KBM-7 (cell line): ENCODE measurements at regions not wholly inside any gene's neighbourhood (a gene's known extent, or its start where the extent isn't known, plus 50 kb on each side); places are given as distances from the start of the nearest gene placed in this dataset.
"Not testable (repeated sequence)": the region's sequence is repeated elsewhere in the genome, so short reads cannot be mapped to it uniquely, and the experiment has no call there.

Source experiments
- DNase-seq: peaks from one replicate; pipeline ENCODE4 v3.0.0-alpha.2; 2015
- in situ Hi-C: fragments of 300-500 bp; cut with MboI; formaldehyde crosslinking; loops from 2 replicates; pipeline ENCODE4 v1.14.3; 2020; ENCODE audit warnings: low sequenced_read_pairs, low pct_unique_long_range_greater_than_20kb, mixed read lengths

- in situ Hi-C loops = no loop called here
- DNase-seq = no peak
These were observed 642.9 kb upstream of the ADARB2 start for GRCh38 chr10:2380218-2380617.

GRCh38 chr10:2367083-2367482 lies 629.8 kb upstream of the ADARB2 start:
- in situ Hi-C loops = no loop called here
- DNase-seq = no peak

GRCh38 chr10:2366264-2366931 lies 629.1 kb upstream of the ADARB2 start:
- DNase-seq = no peak
- in situ Hi-C loops = no loop called here

- in situ Hi-C loops = no loop called here
- DNase-seq = no peak
These were observed 625.0 kb upstream of the ADARB2 start for GRCh38 chr10:2362331-2362730.

- no peak for DNase-seq
- in situ Hi-C loops = no loop called here
These were observed 621.3 kb upstream of the ADARB2 start for GRCh38 chr10:2358586-2358985.

GRCh38 chr10:2356670-2357069 lies 619.3 kb upstream of the ADARB2 start:
- no peak for DNase-seq
- in situ Hi-C loops = no loop called here

- no peak for DNase-seq
These were observed 614.2 kb upstream of the ADARB2 start for GRCh38 chr10:2351566-2351965.

GRCh38 chr10:2342206-2342605 lies 604.9 kb upstream of the ADARB2 start:
- in situ Hi-C loops = no loop called here
- no peak for DNase-seq

More at GRCh38 chr10:2351566-2351965, 614.2 kb upstream of the ADARB2 start:
- in situ Hi-C loops = no loop called here

GRCh38 chr10:2340831-2341647 lies 603.7 kb upstream of the ADARB2 start:
- no peak for DNase-seq

GRCh38 chr10:2335626-2336025 lies 598.3 kb upstream of the ADARB2 start:
- no peak for DNase-seq
- in situ Hi-C loops = no loop called here

More at GRCh38 chr10:2340831-2341647, 603.7 kb upstream of the ADARB2 start:
- in situ Hi-C loops = no loop called here

GRCh38 chr10:2334575-2334974 lies 597.2 kb upstream of the ADARB2 start:
- DNase-seq = no peak
- in situ Hi-C loops = no loop called here

- no peak for DNase-seq
- in situ Hi-C loops = no loop called here
These were observed 591.8 kb upstream of the ADARB2 start for GRCh38 chr10:2329082-2329481.

- no peak for DNase-seq
- in situ Hi-C loops = no loop called here
These were observed 589.1 kb upstream of the ADARB2 start for GRCh38 chr10:2326411-2326810.

GRCh38 chr10:2315045-2315485 lies 577.7 kb upstream of the ADARB2 start:
- in situ Hi-C loops, DNase-seq: not testable (repeated sequence)

GRCh38 chr10:2306081-2306480 lies 568.8 kb upstream of the ADARB2 start:
- no peak for DNase-seq
- in situ Hi-C loops = no loop called here

- DNase-seq = no peak
- in situ Hi-C loops = no loop called here
These were observed 565.8 kb upstream of the ADARB2 start for GRCh38 chr10:2303169-2303568.

GRCh38 chr10:2301227-2301626 lies 563.9 kb upstream of the ADARB2 start:
- in situ Hi-C loops = no loop called here
- DNase-seq = no peak

- no peak for DNase-seq
- in situ Hi-C loops = no loop called here
These were observed 562.9 kb upstream of the ADARB2 start for GRCh38 chr10:2300231-2300630.

- in situ Hi-C loops = no loop called here
- no peak for DNase-seq
These were observed 559.0 kb upstream of the ADARB2 start for GRCh38 chr10:2296179-2296891.

GRCh38 chr10:2294739-2295138 lies 557.4 kb upstream of the ADARB2 start:
- no peak for DNase-seq
- in situ Hi-C loops = no loop called here
